Esophagus squamous epithelium (tissue), 4 donors: ENCODE measurements at regions not wholly inside any gene's neighbourhood (a gene's known extent, or its start where the extent isn't known, plus 50 kb on each side); places are given as distances from the start of the nearest gene placed in this dataset.

Source experiments
- POLR2A ChIP-seq, 4 donors: fragments of 450-650 bp; IDR thresholded peaks; one replicate each; pipeline ENCODE4 v1.6.1; 2017; ENCODE audit warnings: antibody characterized with exemption in 4 of 4, mild to moderate bottlenecking in 4 of 4, moderate library complexity in 3 of 4
- TF ChIP-seq, protein P1 (sequence below), 6 experiments: fragments of 450-650 bp in 4 of 6; fragments of 200-600 bp in 2 of 6; sonication (generic) in 2 of 6; IDR thresholded peaks; one replicate each; pipeline ENCODE4 v1.5.1; 2016 to 2019; ENCODE audit warnings: antibody characterized with exemption in 6 of 6, mild to moderate bottlenecking in 4 of 6, moderate library complexity in 4 of 6

GRCh38 chr14:89723930-89724627 lies 230.5 kb downstream of the EFCAB11 start:
- no peak for TF ChIP-seq POLR2A (IDR thresholded peaks at IDR 0.05)
- TF ChIP-seq, protein P1, sequence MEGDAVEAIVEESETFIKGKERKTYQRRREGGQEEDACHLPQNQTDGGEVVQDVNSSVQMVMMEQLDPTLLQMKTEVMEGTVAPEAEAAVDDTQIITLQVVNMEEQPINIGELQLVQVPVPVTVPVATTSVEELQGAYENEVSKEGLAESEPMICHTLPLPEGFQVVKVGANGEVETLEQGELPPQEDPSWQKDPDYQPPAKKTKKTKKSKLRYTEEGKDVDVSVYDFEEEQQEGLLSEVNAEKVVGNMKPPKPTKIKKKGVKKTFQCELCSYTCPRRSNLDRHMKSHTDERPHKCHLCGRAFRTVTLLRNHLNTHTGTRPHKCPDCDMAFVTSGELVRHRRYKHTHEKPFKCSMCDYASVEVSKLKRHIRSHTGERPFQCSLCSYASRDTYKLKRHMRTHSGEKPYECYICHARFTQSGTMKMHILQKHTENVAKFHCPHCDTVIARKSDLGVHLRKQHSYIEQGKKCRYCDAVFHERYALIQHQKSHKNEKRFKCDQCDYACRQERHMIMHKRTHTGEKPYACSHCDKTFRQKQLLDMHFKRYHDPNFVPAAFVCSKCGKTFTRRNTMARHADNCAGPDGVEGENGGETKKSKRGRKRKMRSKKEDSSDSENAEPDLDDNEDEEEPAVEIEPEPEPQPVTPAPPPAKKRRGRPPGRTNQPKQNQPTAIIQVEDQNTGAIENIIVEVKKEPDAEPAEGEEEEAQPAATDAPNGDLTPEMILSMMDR (IDR thresholded peaks at IDR 0.05) = no peak
